ENCODE measurements at regions not wholly inside any gene's neighbourhood (a gene's known extent, or its start where the extent isn't known, plus 50 kb on each side); places are given as distances from the start of the nearest gene placed in this dataset.

- Histone ChIP-seq H3K4me2 (ENCODE audit: low read depth, low read length) (no peak overlapping the region), H4K20me1 (ENCODE audit: insufficient read depth, low read length) (no peaks in the 10 kb centered on the region), H3K36me3 (replicated peaks in 1 of 2; ENCODE audit: control insufficient read depth in 1 of 2, insufficient read depth in 2 of 2, low read length in 2 of 2) (no peaks in the 10 kb centered on the region), H3K27ac (ENCODE audit: extremely low read length, insufficient read depth, low read length) (no peak overlapping the region), H3K4me1 (ENCODE audit: insufficient read depth, low read length) (no peaks in the 10 kb centered on the region), H3K4me3 (replicated peaks in 1 of 3; ENCODE audit: insufficient read depth in 1 of 3, low read depth in 2 of 3, low read length in 3 of 3) (no peak overlapping the region), H3K79me2 (ENCODE audit: insufficient read depth, low read length) (no peaks in the 10 kb centered on the region), H3K9me3 (ENCODE audit: low read length) (no peaks in the 10 kb centered on the region), H3K27me3 (ENCODE audit: control insufficient read depth in 1 of 2, insufficient read depth in 2 of 2, low read length in 2 of 2) (no peaks in the 10 kb centered on the region), H3K9ac (ENCODE audit: insufficient read depth, low read depth, low read length) (no peak overlapping the region), H2AFZ (ENCODE audit: low read length) (no peak overlapping the region)
- CTCF ChIA-PET (ENCODE audit: low intra/inter-chr PET ratio, low total read pairs), result no interaction called here
- TF ChIP-seq FOXO4 (CRISPR knock-in tag; conservative IDR thresholded peaks at IDR 0.05), result no peak
- no peak for TF ChIP-seq TERF1 (CRISPR knock-in tag; IDR thresholded peaks at IDR 0.05)
- TF ChIP-seq RARA (CRISPR knock-in tag; IDR thresholded peaks at IDR 0.05), result no peak
- TF ChIP-seq ZNF430 (CRISPR knock-in tag; IDR thresholded peaks at IDR 0.05), result no peak
- no peak for TF ChIP-seq HOXA9 (CRISPR knock-in tag; IDR thresholded peaks at IDR 0.05; ENCODE audit: borderline replicate concordance)
- no peak for TF ChIP-seq ZNF326 (CRISPR knock-in tag; IDR thresholded peaks at IDR 0.05; ENCODE audit: borderline replicate concordance)
- TF ChIP-seq ZNF512B (CRISPR knock-in tag; IDR thresholded peaks at IDR 0.05; ENCODE audit: borderline replicate concordance), result no peak
- no peak for TF ChIP-seq ZBTB44 (CRISPR knock-in tag; IDR thresholded peaks at IDR 0.05)
- TF ChIP-seq ZNF597 (CRISPR knock-in tag; IDR thresholded peaks at IDR 0.05), result no peak
- TF ChIP-seq CREB1 (IDR thresholded peaks at IDR 0.05), result no peak
- no peak for TF ChIP-seq CREB1 (CRISPR knock-in tag; IDR thresholded peaks at IDR 0.05)
- no peak for TF ChIP-seq WIZ (CRISPR knock-in tag; IDR thresholded peaks at IDR 0.05)
- no peak for TF ChIP-seq NAIF1 (CRISPR knock-in tag; IDR thresholded peaks at IDR 0.05; ENCODE audit: borderline replicate concordance)
- TF ChIP-seq KLF6 (CRISPR knock-in tag; IDR thresholded peaks at IDR 0.05), result no peak
- BruUV-seq (replicated peaks), result no TSS peak
- POLR2A ChIA-PET, result no interaction called here
- intact Hi-C loops (cut with micrococcal nuclease; ENCODE audit: unreplicated experiment), result no loop called here
- FAIRE-seq (no peak), ATAC-seq (no peak), DNase-seq (ENCODE audit: low spot score) (peak; percentile 3)
- WGBS (ENCODE audit: low lambda C conversion rate), result 3% methylated on average over 3 of the region's 3 CpGs
- in situ Hi-C loops (cut with HindIII; ENCODE audit: extremely low pct_ligation_motif_present, low pct_unique_long_range_greater_than_20kb), result no loop called here
Measured at GRCh38 chr21:35664683-35665082, 395.6 kb downstream of the SETD4 start.

Measured in HepG2 (cell line).